ENCODE measurements at regions not wholly inside any gene's neighbourhood (a gene's known extent, or its start where the extent isn't known, plus 50 kb on each side); places are given as distances from the start of the nearest gene placed in this dataset.

- no peak for DNase-seq (ENCODE audit: extremely low spot score)
- ChIA-PET POLR2A (no interaction called here), CTCF (no interaction called here)
- TF ChIP-seq CTCF (IDR thresholded peaks at IDR 0.05; ENCODE audit: control extremely low read depth, extremely low read depth, low read depth, missing control alignments) = no peak
Observed at GRCh38 chr6:156410649-156411048, 366.5 kb upstream of the ARID1B start.

DNA sequence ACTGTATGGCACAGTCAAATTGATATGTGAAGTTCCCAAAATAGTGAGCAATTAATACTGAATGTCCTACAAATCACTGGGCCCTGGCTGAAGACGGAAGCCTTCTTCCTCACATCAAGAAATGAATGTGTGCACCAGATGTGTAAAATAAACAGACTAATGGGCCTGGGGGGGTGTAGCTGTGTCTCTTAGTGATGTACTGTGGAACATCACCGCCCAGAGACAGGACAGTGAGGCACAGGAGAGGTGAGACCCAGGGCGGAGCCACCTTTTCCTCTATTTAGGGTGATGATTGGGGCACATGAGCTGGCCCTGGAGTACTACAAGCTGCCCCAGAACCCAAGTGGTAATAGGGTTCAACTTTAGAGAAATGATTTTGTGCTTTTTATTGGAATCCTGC is 368.5 kb upstream of the ARID1B start:
- no peak for TF ChIP-seq CTCF (IDR thresholded peaks at IDR 0.05; ENCODE audit: control extremely low read depth, extremely low read depth, low read depth, missing control alignments)
- ChIA-PET CTCF (no interaction called here), POLR2A (no interaction called here)
- no peak for DNase-seq (ENCODE audit: extremely low spot score)

- no peak for TF ChIP-seq CTCF (IDR thresholded peaks at IDR 0.05; ENCODE audit: control extremely low read depth, extremely low read depth, low read depth, missing control alignments)
- CTCF ChIA-PET = no interaction called here
Observed at GRCh38 chr6:156407334-156407733, 369.8 kb upstream of the ARID1B start.

DNA sequence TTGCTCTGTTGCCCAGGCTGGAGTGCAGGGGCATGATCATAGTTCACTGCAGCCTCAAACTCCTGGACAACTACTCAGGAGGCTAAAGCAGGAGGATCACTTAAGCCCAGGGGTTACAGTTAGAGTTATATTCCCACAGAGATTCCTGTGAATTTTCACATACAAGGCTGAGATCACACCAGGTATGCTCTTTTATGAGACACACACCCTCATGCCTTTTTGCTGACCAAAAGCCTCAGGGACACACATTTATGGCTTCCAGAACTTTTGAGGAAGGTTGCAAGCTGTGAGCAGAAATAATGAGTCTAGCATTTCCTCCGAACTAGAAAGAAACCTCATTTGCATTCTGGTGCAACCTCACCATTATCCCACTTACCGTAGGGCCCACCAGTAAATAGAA is 370.5 kb upstream of the ARID1B start:
- POLR2A ChIA-PET = no interaction called here
- CTCF ChIA-PET = no interaction called here
- no peak for DNase-seq (ENCODE audit: extremely low spot score)
- no peak for TF ChIP-seq CTCF (IDR thresholded peaks at IDR 0.05; ENCODE audit: control extremely low read depth, extremely low read depth, low read depth, missing control alignments)

More at GRCh38 chr6:156407334-156407733, 369.8 kb upstream of the ARID1B start:
- no peak for DNase-seq (ENCODE audit: extremely low spot score)
- POLR2A ChIA-PET = no interaction called here

DNA sequence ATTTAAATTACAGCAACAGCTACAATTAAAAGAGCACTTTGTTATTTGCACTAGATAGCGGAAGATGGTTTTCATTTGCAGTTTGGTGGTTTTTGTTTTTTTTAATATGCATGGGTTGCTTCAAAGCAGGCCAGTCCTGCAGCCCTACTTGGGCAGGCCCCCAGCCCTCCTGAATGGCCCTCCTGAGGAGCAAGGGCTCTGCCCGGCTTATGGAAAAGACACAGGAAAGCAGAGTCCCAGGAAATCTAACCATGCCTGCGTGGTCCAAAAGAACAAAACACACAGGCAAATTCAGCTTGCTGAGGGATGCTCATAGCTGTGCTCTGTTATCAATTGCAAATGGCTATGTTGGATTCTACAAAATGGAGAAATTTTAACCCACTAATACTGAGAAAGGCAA is 371.1 kb upstream of the ARID1B start:
- TF ChIP-seq CTCF (IDR thresholded peaks at IDR 0.05; ENCODE audit: control extremely low read depth, extremely low read depth, low read depth, missing control alignments) = no peak
- ChIA-PET CTCF (no interaction called here), POLR2A (no interaction called here)
- DNase-seq (ENCODE audit: extremely low spot score) = no peak

- POLR2A ChIA-PET = no interaction called here
- CTCF ChIA-PET = no interaction called here
- DNase-seq (ENCODE audit: extremely low spot score) = no peak
- TF ChIP-seq CTCF (IDR thresholded peaks at IDR 0.05; ENCODE audit: control extremely low read depth, extremely low read depth, low read depth, missing control alignments) = no peak
Observed at GRCh38 chr6:156402628-156403027, 374.6 kb upstream of the ARID1B start.

DNA sequence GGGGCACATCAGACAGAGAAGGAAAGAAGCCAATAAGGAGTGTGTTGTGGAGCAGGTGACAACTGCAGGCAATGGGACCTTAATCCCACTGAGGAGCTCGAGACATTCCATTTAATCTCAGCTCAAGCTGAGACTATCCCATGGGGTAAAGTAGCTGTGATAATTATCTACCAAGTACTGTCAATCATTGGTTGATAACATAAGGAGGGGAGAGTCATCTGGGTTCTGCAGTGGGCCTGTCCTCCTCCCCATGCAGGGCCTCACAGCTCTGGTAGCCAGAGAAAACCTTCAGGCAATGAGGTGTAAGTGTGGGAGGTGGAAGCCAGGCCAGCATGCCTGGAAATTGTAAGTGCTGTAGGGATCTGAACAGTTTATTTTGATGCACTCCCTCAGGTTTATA is 375.0 kb upstream of the ARID1B start:
- no peak for DNase-seq (ENCODE audit: extremely low spot score)
- no peak for TF ChIP-seq CTCF (IDR thresholded peaks at IDR 0.05; ENCODE audit: control extremely low read depth, extremely low read depth, low read depth, missing control alignments)
- CTCF ChIA-PET = no interaction called here
- POLR2A ChIA-PET = no interaction called here

Measured in GM10248 (cell line).